Endothelial cell of umbilical vein (primary cell): ENCODE measurements at regions not wholly inside any gene's neighbourhood (a gene's known extent, or its start where the extent isn't known, plus 50 kb on each side); places are given as distances from the start of the nearest gene placed in this dataset.

Experiments used
- BruUV-seq: library from RNA; stranded (reverse); fragments of 400-500 nt; replicated peaks from 2 replicates; lab custom pipeline; 2021; lab: Mats Ljungman, UMichigan
- CTCF ChIA-PET: fragments of 300-600, 350-600 bp; sonication (Branson Sonifier 250); formaldehyde crosslinking; loops from one replicate; lab custom pipeline; 2021; ENCODE audit warnings: antibody characterized with exemption, inconsistent platforms; lab: Charles Lee
- POLR2A ChIA-PET: fragments of 300-600, 350-600 bp; sonication (Branson Sonifier 250); formaldehyde crosslinking; loops from one replicate; lab custom pipeline; 2021; ENCODE audit warnings: antibody characterized with exemption, inconsistent platforms; lab: Charles Lee
- DNase-seq: peaks from one replicate; pipeline ENCODE4 v3.0.0-alpha.2; 2011; ENCODE audit warnings: low read depth, low spot score
- FAIRE-seq: peaks from 2 replicates; lab custom pipeline; 2011; peaks lifted over from hg19 to GRCh38; lab: Jason Lieb, UNC
- H2AFZ ChIP-seq: 2 replicates; pipeline ENCODE4 v1.6.0; 2012; ENCODE audit warnings: low read depth, low read length, control low read depth, inconsistent platforms
- H3K27ac ChIP-seq: 2 replicates; pipeline ENCODE4 v1.5.1; 2011; ENCODE audit warnings: low read depth, mild to moderate bottlenecking, control low read depth, low read length, moderate library complexity; ENCODE audit not compliant: insufficient read depth
- H3K27me3 ChIP-seq, 2 experiments: 2 replicates each; pipeline versions ENCODE4 v1.6.0 to v1.6.1; 2011; ENCODE audit warnings: low read length in 2 of 2, mixed read lengths in 1 of 2; ENCODE audit not compliant: control insufficient read depth in 2 of 2, insufficient read depth in 2 of 2
- H3K36me3 ChIP-seq, 2 experiments: 2 replicates in 1 of 2; 3 replicates in 1 of 2; pipeline ENCODE4 v1.5.1; 2011; ENCODE audit warnings: low read length in 2 of 2, mild to moderate bottlenecking in 1 of 2, moderate library complexity in 1 of 2; ENCODE audit not compliant: control insufficient read depth in 2 of 2, insufficient read depth in 2 of 2; ENCODE audit errors: extremely low read depth in 1 of 2
- H3K4me1 ChIP-seq: 3 replicates; pipeline ENCODE4 v1.5.1; 2011; ENCODE audit warnings: mild to moderate bottlenecking, low read length; ENCODE audit not compliant: control insufficient read depth, insufficient read depth; ENCODE audit errors: extremely low read depth
- H3K4me2 ChIP-seq: 2 replicates; pipeline ENCODE4 v1.6.1; 2011; ENCODE audit warnings: low read length, control low read depth, mixed read lengths; ENCODE audit not compliant: insufficient read depth
- H3K4me3 ChIP-seq, 3 experiments: fragments of 200-600 bp in 1 of 3; sonication (generic), shearing (Covaris generic) in 1 of 3; replicated peaks in 1 of 3; 2 replicates each; pipeline ENCODE4 v1.5.1; 2011 to 2016; ENCODE audit warnings: control low read depth in 3 of 3, low read length in 3 of 3, mild to moderate bottlenecking in 2 of 3, inconsistent platforms in 1 of 3, low read depth in 1 of 3, moderate library complexity in 1 of 3; ENCODE audit not compliant: insufficient read depth in 1 of 3
- H3K79me2 ChIP-seq: 2 replicates; pipeline ENCODE4 v1.6.0; 2012; ENCODE audit warnings: low read length, inconsistent platforms; ENCODE audit not compliant: control insufficient read depth, insufficient read depth
- H3K9ac ChIP-seq: replicated peaks from 2 replicates; pipeline ENCODE3; 2011; ENCODE audit warnings: low read length, control low read depth; ENCODE audit not compliant: insufficient read depth; ENCODE audit errors: extremely low read depth
- H3K9me1 ChIP-seq: replicated peaks from 3 replicates; pipeline ENCODE4 v1.6.0; 2011; ENCODE audit warnings: mild to moderate bottlenecking, low read length; ENCODE audit not compliant: control insufficient read depth, insufficient read depth; ENCODE audit errors: extremely low read depth
- H3K9me3 ChIP-seq: replicated peaks from 2 replicates; pipeline ENCODE4 v1.5.1; 2012; ENCODE audit warnings: low read length, inconsistent platforms; ENCODE audit not compliant: control insufficient read depth, insufficient read depth
- H4K20me1 ChIP-seq: replicated peaks from 2 replicates; pipeline ENCODE3; 2011; ENCODE audit warnings: mild to moderate bottlenecking, low read length; ENCODE audit not compliant: control insufficient read depth, insufficient read depth; ENCODE audit errors: extremely low read depth
- CTCF ChIP-seq, 2 donors: IDR thresholded peaks; 1 replicate in 1 of 2; 2 replicates in 1 of 2; pipeline ENCODE4 v1.5.1; 2011; ENCODE audit warnings: low read length in 2 of 2, mild to moderate bottlenecking in 2 of 2, moderate library complexity in 2 of 2, control low read depth in 1 of 2, inconsistent platforms in 1 of 2, low read depth in 1 of 2; ENCODE audit not compliant: insufficient read depth in 1 of 2; ENCODE audit errors: extremely low read depth in 1 of 2
- EZH2 ChIP-seq: IDR thresholded peaks from 2 replicates; pipeline ENCODE4 v1.6.1; 2012; ENCODE audit warnings: borderline replicate concordance, low read depth, mild to moderate bottlenecking, moderate library complexity, low read length, inconsistent platforms; ENCODE audit not compliant: severe bottlenecking
- FOS ChIP-seq: IDR thresholded peaks from 2 replicates; pipeline ENCODE4 v1.6.1; 2011; ENCODE audit warnings: mild to moderate bottlenecking, low read length, moderate library complexity, borderline replicate concordance; ENCODE audit not compliant: insufficient read depth
- GATA2 ChIP-seq: IDR thresholded peaks from 2 replicates; pipeline ENCODE4 v1.7.0; 2011; ENCODE audit warnings: low read depth, mild to moderate bottlenecking, moderate library complexity, mixed read lengths, low read length; ENCODE audit not compliant: insufficient read length, insufficient read depth
- JUN ChIP-seq: IDR thresholded peaks from 2 replicates; pipeline ENCODE4 v1.6.1; 2011; ENCODE audit warnings: borderline replicate concordance, low read depth; ENCODE audit not compliant: insufficient read length, insufficient read depth
- MAX ChIP-seq: IDR thresholded peaks from 2 replicates; pipeline ENCODE4 v1.6.1; 2011; ENCODE audit not compliant: insufficient read depth, insufficient read length
- MYC ChIP-seq: IDR thresholded peaks from one replicate; pipeline ENCODE4 v1.6.1; 2011; ENCODE audit warnings: mild to moderate bottlenecking, low read depth, low read length
- POLR2A ChIP-seq: IDR thresholded peaks from 2 replicates; pipeline ENCODE4 v1.6.1; 2012; ENCODE audit warnings: low read depth, mild to moderate bottlenecking, control low read depth, low read length
- POLR2AphosphoS5 ChIP-seq: IDR thresholded peaks from 2 replicates; pipeline ENCODE4 v1.6.1; 2012; ENCODE audit warnings: low read depth, mild to moderate bottlenecking, control low read depth, low read length, moderate library complexity; ENCODE audit not compliant: insufficient read depth
- dilution Hi-C: fragments of 300-500 bp; cut with MboI; formaldehyde crosslinking; loops from one replicate; pipeline ENCODE4 v1.15.0; 2019; ENCODE audit warnings: low sequenced_read_pairs; ENCODE audit not compliant: extremely low pct_ligation_motif_present
- intact Hi-C: fragments of 100-400 bp; cut with micrococcal nuclease; formaldehyde crosslinking; loops from one replicate; pipeline ENCODE4 v1.10.0; 2022

- no peak overlapping the region for H3K4me2 ChIP-seq
- FAIRE-seq (no peak), DNase-seq (no peak)
- intact Hi-C loops = no loop called here
- no peaks in the 10 kb centered on the region for H3K79me2 ChIP-seq
- H2AFZ ChIP-seq = no peak overlapping the region
- no peaks in the 10 kb centered on the region for H3K9me3 ChIP-seq
- H3K9ac ChIP-seq = no peak overlapping the region
- H4K20me1 ChIP-seq = no peaks in the 10 kb centered on the region
- ChIA-PET CTCF (no interaction called here), POLR2A (no interaction called here)
- no peaks in the 10 kb centered on the region for H3K27me3 ChIP-seq
- H3K4me3 ChIP-seq = no peak overlapping the region
- no TSS peak for BruUV-seq
- H3K9me1 ChIP-seq = no peaks in the 10 kb centered on the region
- no peak overlapping the region for H3K27ac ChIP-seq
- H3K36me3 ChIP-seq = no peaks in the 10 kb centered on the region
- dilution Hi-C loops = no loop called here
- H3K4me1 ChIP-seq = no peaks in the 10 kb centered on the region
- TF ChIP-seq POLR2AphosphoS5 (no peak), EZH2 (no peak), MAX (no peak), JUN (no peak), POLR2A (no peak), GATA2 (no peak), CTCF (IDR thresholded peaks at IDR 0.05; ENCODE audit: extremely low read depth in 1 of 2, insufficient read depth in 1 of 2, low read depth in 1 of 2, low read length in 2 of 2) (no peak), MYC (no peak), FOS (no peak)
These were observed 150.9 kb downstream of the CD8B2 start for GRCh38 chr2:106638043-106638442.
